CD4-positive, alpha-beta T cell treated with Interleukin-10 for 1 hour (primary cell): ENCODE measurements at regions not wholly inside any gene's neighbourhood (a gene's known extent, or its start where the extent isn't known, plus 50 kb on each side); places are given as distances from the start of the nearest gene placed in this dataset.

Experiments used
- DNase-seq: peaks from one replicate; pipeline ENCODE4 v3.0.0-alpha.2; 2020

- no peak for DNase-seq
Measured at GRCh38 chr14:30077946-30078345, 150.3 kb upstream of the PRKD1 start.

- no peak for DNase-seq
Measured at GRCh38 chr14:30078811-30079402, 151.3 kb upstream of the PRKD1 start.

GRCh38 chr14:30082486-30082885 lies 154.8 kb upstream of the PRKD1 start:
- no peak for DNase-seq

DNA sequence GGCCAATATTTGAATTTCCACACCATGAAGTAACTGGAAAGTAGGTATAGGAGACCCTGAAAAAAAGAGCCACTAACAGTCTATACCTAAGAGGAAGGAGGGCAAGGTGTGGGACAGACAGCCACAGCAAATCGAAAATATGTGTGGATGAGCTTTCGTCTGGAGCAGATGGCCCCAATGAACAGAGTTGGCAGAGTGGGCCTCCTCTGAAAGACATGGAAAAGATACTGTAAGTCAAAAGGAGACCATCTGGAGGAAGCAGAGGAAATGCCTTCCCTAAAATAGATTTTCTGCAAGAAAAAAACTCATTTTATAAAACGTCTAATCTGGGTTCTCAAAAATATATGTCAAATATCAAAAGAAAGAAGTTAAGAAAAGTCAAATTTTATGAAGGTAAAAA lies 157.2 kb upstream of the PRKD1 start:
- DNase-seq = no peak

DNA sequence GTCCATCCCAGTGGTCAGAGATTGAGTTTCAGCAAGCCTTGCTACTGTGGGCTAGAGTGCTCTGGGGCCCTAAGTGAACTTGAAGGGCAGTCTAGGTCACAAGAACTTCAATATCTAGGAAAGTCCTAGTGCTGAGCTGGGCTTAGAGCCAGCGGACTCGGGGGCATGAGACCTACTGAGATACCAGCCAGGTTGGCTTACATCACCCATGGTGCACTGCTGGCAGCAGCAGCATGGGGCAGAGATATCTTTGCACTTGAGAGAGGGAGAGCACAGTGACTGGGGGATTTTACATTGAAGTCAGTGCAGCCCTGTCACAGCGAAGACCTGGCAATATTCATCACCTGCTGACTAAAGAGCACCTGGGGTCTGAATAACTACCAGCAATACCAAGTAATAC lies 158.3 kb upstream of the PRKD1 start:
- DNase-seq = no peak

DNA sequence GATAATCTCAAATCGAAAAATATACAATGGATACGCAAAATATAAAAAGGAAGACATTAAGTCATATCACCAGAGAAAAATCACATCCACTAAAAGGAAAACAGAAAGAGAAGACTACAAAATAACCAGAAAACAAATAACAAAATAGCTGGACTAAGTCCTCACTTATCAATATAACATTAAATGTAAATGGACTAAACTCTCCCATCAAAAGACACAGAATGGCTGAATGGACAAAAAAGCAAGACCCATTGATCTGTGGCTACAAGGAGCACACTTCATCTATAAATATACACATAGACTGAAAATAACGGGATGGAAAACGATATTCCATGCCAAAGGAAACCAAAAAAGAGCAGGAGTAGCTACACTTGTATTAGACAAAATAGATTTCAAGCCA lies 161.0 kb upstream of the PRKD1 start:
- DNase-seq = no peak

GRCh38 chr14:30108975-30109700 lies 181.5 kb upstream of the PRKD1 start:
- DNase-seq = no peak

DNA sequence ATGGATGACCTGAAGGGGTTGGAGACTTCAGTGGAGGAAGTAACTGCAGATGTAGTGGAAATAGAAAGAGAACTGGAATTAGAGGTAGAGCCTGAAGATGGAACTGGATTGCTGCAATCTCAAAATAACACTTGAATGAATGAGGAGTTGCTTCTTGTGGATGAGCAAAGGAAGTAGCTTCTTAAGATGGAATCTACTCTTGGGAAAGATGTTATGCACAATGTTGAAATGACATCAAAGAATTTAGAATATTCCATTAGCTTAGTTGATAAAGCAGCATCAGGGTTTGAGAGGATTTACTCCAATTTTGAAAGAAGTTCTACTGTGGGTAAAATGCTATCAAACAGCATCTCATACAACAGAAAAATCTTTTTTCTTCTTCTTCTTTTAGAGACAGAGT lies 186.4 kb upstream of the PRKD1 start:
- DNase-seq = no peak

DNA sequence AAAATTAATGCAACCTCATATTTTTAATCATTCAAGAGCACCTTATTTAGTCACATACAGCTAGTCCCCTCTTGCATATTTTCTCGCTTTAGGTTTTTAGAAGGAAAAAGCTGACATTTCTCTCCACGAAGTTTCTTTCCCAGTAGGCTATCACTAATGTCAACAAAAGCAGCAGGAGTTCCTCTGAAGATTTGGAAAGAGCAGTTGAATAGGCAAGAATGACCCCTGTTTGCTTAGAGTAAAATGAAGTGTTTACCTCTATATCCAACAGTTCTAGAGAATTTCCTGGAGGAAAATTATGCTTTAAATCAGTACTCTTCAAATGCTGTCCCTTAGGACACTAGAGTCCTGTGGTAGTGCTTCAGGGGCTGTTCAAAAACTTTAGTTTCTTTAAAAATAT lies 188.1 kb upstream of the PRKD1 start:
- no peak for DNase-seq

GRCh38 chr14:30118992-30119640 lies 191.5 kb upstream of the PRKD1 start:
- no peak for DNase-seq

DNA sequence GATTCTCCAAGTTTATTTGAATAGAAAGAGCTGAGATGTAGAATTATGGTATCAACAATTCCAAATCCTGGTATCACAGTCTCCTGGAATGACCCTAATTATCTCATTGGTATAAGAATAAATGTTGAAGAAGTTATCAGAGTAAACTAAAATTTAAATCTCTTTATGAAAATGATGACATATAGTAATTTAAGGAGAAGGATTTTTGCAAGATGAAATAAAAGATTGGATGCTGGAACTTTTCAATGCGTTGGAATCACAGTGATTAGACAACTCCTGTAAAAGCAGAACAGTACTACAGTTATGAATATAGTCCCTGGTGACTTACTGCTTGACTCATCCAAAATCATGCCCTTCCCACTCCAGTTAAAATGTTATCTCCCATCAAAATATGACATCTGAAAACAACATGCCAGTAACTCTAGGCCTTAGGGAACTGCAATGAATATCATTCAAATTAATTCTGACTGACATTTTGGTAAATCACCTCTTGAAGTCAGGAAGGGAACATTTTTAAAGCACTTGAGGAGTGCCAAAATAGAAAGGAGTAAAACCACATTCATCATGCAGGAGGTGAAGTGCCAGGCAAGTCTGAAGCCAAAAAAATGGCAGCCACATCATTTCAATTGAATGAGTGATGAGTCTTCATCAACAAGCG lies 197.8 kb upstream of the PRKD1 start:
- DNase-seq = no peak

DNA sequence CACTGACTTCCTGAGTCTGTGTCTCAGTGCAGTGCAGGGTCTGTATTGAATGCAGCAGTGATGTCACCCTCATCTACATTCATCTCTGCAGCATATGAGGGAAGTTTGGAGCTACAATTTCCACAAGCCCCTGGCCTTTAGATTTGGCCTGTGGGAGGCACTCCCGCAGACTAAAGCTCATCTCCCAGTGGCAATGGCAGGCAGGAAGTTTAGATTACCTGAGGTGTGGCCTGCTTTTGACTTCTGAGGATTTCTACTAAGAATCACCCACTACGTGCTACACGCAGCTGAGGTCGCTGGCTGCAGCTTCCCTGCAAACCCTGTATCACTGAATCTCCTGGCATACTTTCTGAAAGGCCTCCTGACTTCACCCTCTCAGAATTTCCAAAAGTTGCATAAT lies 202.2 kb upstream of the PRKD1 start:
- no peak for DNase-seq

GRCh38 chr14:30131581-30132097 lies 204.0 kb upstream of the PRKD1 start:
- no peak for DNase-seq

GRCh38 chr14:30132196-30132595 lies 204.5 kb upstream of the PRKD1 start:
- DNase-seq = no peak

DNA sequence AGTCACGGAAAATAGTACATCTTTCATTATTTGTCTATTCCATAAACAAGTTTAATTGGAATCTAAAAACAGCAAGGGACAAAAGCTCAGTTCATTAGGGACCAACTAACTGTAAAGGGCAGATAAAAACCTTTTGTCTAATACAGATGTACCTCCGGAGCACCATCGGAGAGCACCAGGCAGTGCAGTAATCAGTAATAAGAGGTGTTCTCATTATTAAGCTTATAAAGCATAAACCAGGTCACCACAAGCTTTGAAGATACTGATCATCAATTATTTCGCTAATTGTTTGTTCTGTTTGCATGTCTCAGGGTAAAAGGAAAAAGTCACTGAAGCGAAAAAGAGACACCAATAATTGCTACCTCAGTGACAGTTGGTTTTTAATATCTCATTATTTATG lies 207.3 kb upstream of the PRKD1 start:
- DNase-seq = no peak

DNA sequence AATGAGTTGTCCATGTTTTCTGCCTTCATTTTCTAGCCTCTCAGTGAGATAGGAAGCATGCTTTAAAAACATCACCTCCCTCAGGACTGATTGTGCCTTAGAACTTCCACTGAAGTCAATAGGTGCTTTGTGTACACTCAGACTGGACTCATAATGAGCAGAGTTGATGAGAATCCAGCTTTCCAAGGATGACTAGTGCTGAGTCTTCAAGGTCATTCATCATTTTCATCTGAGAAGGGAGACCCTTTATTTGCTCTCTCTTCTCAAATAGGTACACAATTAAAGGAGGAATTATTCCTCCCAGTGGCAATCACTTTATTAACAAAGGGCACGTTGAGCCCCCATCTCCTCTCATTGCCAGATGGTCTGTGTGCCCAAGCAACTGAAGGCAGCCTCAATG lies 210.9 kb upstream of the PRKD1 start:
- no peak for DNase-seq

DNA sequence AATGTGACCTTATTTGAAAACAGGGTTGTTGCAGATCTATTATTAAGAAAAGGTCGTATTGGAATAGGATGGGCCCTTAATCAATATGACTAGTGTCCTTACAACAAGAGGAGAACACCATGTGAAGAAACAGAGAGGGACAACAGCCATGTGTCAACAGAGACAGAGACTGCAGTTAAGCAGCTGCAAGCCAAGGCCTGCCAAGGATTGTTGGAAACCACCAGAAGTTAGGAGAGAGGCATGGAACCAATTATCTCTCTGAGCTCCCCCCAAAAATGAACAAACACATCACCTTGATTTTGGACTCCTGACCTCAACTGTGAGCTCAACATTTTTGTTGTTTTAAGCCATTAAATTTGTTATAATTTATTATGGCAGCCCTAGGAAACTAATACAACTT lies 214.6 kb upstream of the PRKD1 start:
- no peak for DNase-seq

GRCh38 chr14:30143627-30144026 lies 216.0 kb upstream of the PRKD1 start:
- no peak for DNase-seq

- DNase-seq = no peak
Measured at GRCh38 chr14:30153717-30154116, 226.1 kb upstream of the PRKD1 start.

GRCh38 chr14:30156571-30156970 lies 228.9 kb upstream of the PRKD1 start:
- no peak for DNase-seq

DNA sequence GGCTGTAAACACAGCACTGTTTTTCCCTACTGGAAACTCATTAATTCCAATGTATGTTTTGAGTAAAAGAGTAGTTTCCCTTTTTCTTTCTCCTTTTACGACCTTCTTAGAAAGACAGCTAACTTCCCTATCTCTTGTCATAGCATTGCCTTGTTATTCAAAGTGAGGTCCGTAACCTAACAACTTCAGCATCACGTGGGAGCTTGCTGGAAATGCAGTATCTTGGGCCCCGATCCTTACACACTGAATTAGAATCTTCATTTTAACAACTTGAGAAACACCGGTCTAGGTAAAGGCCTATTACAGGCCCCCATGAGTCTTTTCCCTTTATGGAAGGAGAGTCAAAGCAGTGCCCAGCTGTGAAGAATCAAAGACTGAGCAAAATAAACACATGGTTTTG lies 230.7 kb upstream of the PRKD1 start:
- no peak for DNase-seq

DNA sequence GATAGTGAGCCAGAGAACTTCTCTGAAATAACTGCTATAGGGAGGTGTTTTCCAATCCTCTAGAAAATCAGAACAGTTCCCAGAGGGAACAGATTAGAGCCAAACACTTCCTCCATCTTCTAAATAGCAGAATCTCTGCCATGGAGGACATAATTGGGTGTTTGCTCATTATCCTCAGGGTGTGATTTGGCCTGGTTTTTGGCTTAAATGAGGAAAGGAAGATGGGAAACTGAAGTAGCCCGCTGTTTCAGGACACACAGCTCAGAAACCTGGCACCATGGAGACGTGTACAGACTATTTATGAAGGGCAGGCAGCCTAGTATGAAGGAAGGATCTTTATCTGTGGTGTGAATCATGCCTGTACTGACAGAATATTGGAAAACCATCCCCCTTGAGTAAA lies 231.7 kb upstream of the PRKD1 start:
- no peak for DNase-seq

DNA sequence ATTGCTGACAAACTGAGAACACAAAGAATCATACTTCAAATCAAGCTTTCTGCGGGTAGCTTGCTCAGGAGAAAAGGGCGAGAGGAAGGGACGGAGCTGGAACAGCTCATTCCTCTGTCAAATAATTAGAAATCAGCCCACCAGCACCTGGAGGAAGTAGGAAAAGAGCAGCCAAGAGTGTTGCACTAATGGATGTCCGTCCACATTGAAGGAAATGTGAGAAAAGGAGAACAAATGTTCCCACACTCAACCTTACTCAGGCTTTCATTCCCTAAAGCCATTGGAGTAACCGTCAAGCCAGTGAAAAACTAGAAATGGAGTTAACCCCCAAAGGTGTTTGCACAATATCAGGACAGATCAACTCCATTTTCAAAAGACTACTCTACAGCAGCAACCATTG lies 233.0 kb upstream of the PRKD1 start:
- DNase-seq = no peak

- DNase-seq = no peak
Measured at GRCh38 chr14:30162066-30162465, 234.4 kb upstream of the PRKD1 start.
